H1 (cell line): ENCODE measurements at regions not wholly inside any gene's neighbourhood (a gene's known extent, or its start where the extent isn't known, plus 50 kb on each side); places are given as distances from the start of the nearest gene placed in this dataset.

ENCODE experiments used
- CTCF ChIA-PET: fragments of 300-600 bp; sonication (Branson Sonifier 250); formaldehyde crosslinking; loops from one replicate; lab custom pipeline; 2021; ENCODE audit not compliant: partially characterized antibody; lab: Charles Lee
- POLR2A ChIA-PET: fragments of 300-600 bp; sonication (Branson Sonifier 250); formaldehyde crosslinking; loops from one replicate; lab custom pipeline; 2021; ENCODE audit warnings: inconsistent platforms; ENCODE audit not compliant: partially characterized antibody; lab: Charles Lee
- DNase-seq, 2 experiments: peaks; one replicate each; pipeline versions ENCODE4 v3.0.0 to v3.0.0-alpha.2; 2010 to 2022; ENCODE audit warnings: low spot score in 2 of 2, low read depth in 1 of 2, mixed read lengths in 1 of 2
- FAIRE-seq: peaks from 2 replicates; lab custom pipeline; 2011; peaks lifted over from hg19 to GRCh38; lab: Jason Lieb, UNC
- H2AFZ ChIP-seq: 2 replicates; pipeline ENCODE4 v1.8.1; 2012; ENCODE audit warnings: low read length, inconsistent platforms
- H2AK5ac ChIP-seq: 2 replicates; pipeline ENCODE4 v1.6.1; 2013; ENCODE audit warnings: low read depth, low read length
- H2BK120ac ChIP-seq: replicated peaks from 2 replicates; pipeline ENCODE3; 2013; ENCODE audit warnings: low read depth, low read length, inconsistent platforms
- H2BK12ac ChIP-seq: 2 replicates; pipeline ENCODE4 v1.6.1; 2013; ENCODE audit warnings: low read depth, low read length
- H2BK15ac ChIP-seq: 2 replicates; pipeline ENCODE4 v1.6.1; 2013; ENCODE audit warnings: low read length
- H2BK20ac ChIP-seq: 2 replicates; pipeline ENCODE4 v1.6.1; 2013; ENCODE audit warnings: low read length
- H2BK5ac ChIP-seq: 2 replicates; pipeline ENCODE4 v1.6.1; 2013; ENCODE audit warnings: low read depth, low read length
- H3K14ac ChIP-seq: 2 replicates; pipeline ENCODE4 v1.6.1; 2013; ENCODE audit warnings: inconsistent platforms; ENCODE audit not compliant: insufficient read length
- H3K18ac ChIP-seq: 2 replicates; pipeline ENCODE4 v1.6.1; 2013; ENCODE audit warnings: low read length; ENCODE audit errors: extremely low read depth
- H3K23ac ChIP-seq: 2 replicates; pipeline ENCODE4 v1.6.1; 2013; ENCODE audit warnings: inconsistent platforms; ENCODE audit not compliant: insufficient read length
- H3K23me2 ChIP-seq: 2 replicates; pipeline ENCODE4 v1.6.1; 2013; ENCODE audit warnings: low read depth, low read length
- H3K27ac ChIP-seq: 2 replicates; pipeline ENCODE4 v1.6.1; 2011; ENCODE audit warnings: low read depth, low read length, inconsistent platforms
- H3K27me3 ChIP-seq, 4 experiments: replicated peaks in 1 of 4; 1 replicate in 1 of 4; 2 replicates in 3 of 4; pipeline versions ENCODE4 v1.6.1 to v1.8.1; 2011 to 2013; ENCODE audit warnings: low read length in 3 of 4, mild to moderate bottlenecking in 3 of 4, inconsistent platforms in 2 of 4, mixed read lengths in 2 of 4, moderate library complexity in 1 of 4; ENCODE audit not compliant: control insufficient read depth in 3 of 4, insufficient read depth in 3 of 4; ENCODE audit errors: extremely low read depth in 1 of 4
- H3K36me3 ChIP-seq, 4 experiments: 2 replicates each; pipeline versions ENCODE4 v1.6.1 to v1.8.1; 2011 to 2013; ENCODE audit warnings: mild to moderate bottlenecking in 4 of 4, low read length in 3 of 4, moderate library complexity in 2 of 4, control low read depth in 1 of 4, inconsistent platforms in 1 of 4; ENCODE audit not compliant: insufficient read depth in 4 of 4, control insufficient read depth in 2 of 4
- H3K4ac ChIP-seq: replicated peaks from 2 replicates; pipeline ENCODE3; 2013; ENCODE audit warnings: low read length, low read depth, mixed read lengths, inconsistent platforms; ENCODE audit not compliant: insufficient read length
- H3K4me1 ChIP-seq, 4 experiments: replicated peaks in 1 of 4; 1 replicate in 1 of 4; 2 replicates in 3 of 4; pipeline versions ENCODE4 v1.6.1 to v1.8.1; 2011 to 2013; ENCODE audit warnings: low read length in 3 of 4, inconsistent platforms in 2 of 4, mixed read lengths in 1 of 4; ENCODE audit not compliant: insufficient read depth in 4 of 4, control insufficient read depth in 3 of 4
- H3K4me2 ChIP-seq, 2 experiments: 2 replicates each; pipeline versions ENCODE4 v1.6.1 to v1.8.1; 2011 to 2013; ENCODE audit warnings: low read depth in 2 of 2, low read length in 2 of 2, control low read depth in 1 of 2, inconsistent platforms in 1 of 2, mild to moderate bottlenecking in 1 of 2; ENCODE audit not compliant: insufficient read depth in 1 of 2
- H3K4me3 ChIP-seq, 4 experiments: fragments of 200-600, 300-600 bp in 1 of 4; sonication (generic), shearing (Covaris generic), sonication (Bioruptor Twin) in 1 of 4; 2 replicates each; pipeline versions ENCODE4 v1.5.1 to v1.8.1; 2011 to 2016; ENCODE audit warnings: low read length in 4 of 4, low read depth in 3 of 4, control low read depth in 2 of 4, inconsistent platforms in 2 of 4, mild to moderate bottlenecking in 2 of 4, mixed read lengths in 1 of 4, moderate library complexity in 1 of 4; ENCODE audit not compliant: insufficient read depth in 2 of 4; ENCODE audit errors: extremely low read depth in 1 of 4
- H3K56ac ChIP-seq: replicated peaks from 2 replicates; pipeline ENCODE3; 2013; ENCODE audit warnings: low read depth, mild to moderate bottlenecking, mixed read lengths, low read length, inconsistent platforms; ENCODE audit not compliant: insufficient read length
- H3K79me1 ChIP-seq: 2 replicates; pipeline ENCODE4 v1.6.1; 2013; ENCODE audit warnings: low read depth, low read length, control low read depth
- H3K79me2 ChIP-seq, 2 experiments: 2 replicates each; pipeline versions ENCODE4 v1.6.1 to v1.8.1; 2012 to 2013; ENCODE audit warnings: low read length in 2 of 2, mild to moderate bottlenecking in 2 of 2, inconsistent platforms in 1 of 2; ENCODE audit not compliant: insufficient read depth in 2 of 2, control insufficient read depth in 1 of 2
- H3K9ac ChIP-seq, 4 experiments: replicated peaks in 1 of 4; 1 replicate in 1 of 4; 2 replicates in 3 of 4; pipeline versions ENCODE4 v1.6.1 to v1.8.1; 2011 to 2013; ENCODE audit warnings: low read depth in 3 of 4, low read length in 3 of 4, control low read depth in 2 of 4, mild to moderate bottlenecking in 2 of 4, moderate library complexity in 2 of 4, inconsistent platforms in 1 of 4; ENCODE audit errors: extremely low read depth in 1 of 4
- H3K9me3 ChIP-seq, 2 experiments: 2 replicates each; pipeline versions ENCODE4 v1.6.1 to v1.8.1; 2012 to 2013; ENCODE audit warnings: mild to moderate bottlenecking in 2 of 2, moderate library complexity in 2 of 2, control low read depth in 1 of 2, inconsistent platforms in 1 of 2, low read depth in 1 of 2, low read length in 1 of 2, mixed read lengths in 1 of 2; ENCODE audit not compliant: insufficient read depth in 2 of 2
- H4K20me1 ChIP-seq, 2 experiments: replicated peaks in 1 of 2; 2 replicates each; pipeline versions ENCODE3 to v1.8.1; 2011 to 2013; ENCODE audit warnings: inconsistent platforms in 2 of 2, low read length in 2 of 2, mild to moderate bottlenecking in 1 of 2; ENCODE audit not compliant: insufficient read depth in 2 of 2, control insufficient read depth in 1 of 2
- H4K5ac ChIP-seq: 2 replicates; pipeline ENCODE4 v1.6.1; 2013; ENCODE audit warnings: low read length, low read depth, mixed read lengths, inconsistent platforms; ENCODE audit not compliant: insufficient read length
- H4K8ac ChIP-seq: 2 replicates; pipeline ENCODE4 v1.8.0; 2013; ENCODE audit warnings: mild to moderate bottlenecking, moderate library complexity, low read length, inconsistent platforms; ENCODE audit not compliant: insufficient read depth; ENCODE audit errors: extremely low read depth
- H4K91ac ChIP-seq: replicated peaks from 2 replicates; pipeline ENCODE3; 2013; ENCODE audit warnings: low read length, mixed read lengths, inconsistent platforms; ENCODE audit not compliant: insufficient read length
- MAFK ChIP-seq: IDR thresholded peaks from 2 replicates; pipeline ENCODE4 v1.6.1; 2012; ENCODE audit warnings: low read depth, mild to moderate bottlenecking, improper control_type of control experiment, low read length
- whole genome bisulfite sequencing, 2 experiments: shearing (Covaris generic) in 1 of 2; methylation state at CpG; one replicate each; pipeline versions ENCODE4 v1.1.6 to v1.1.7; 2013 to 2015; ENCODE audit warnings: low lambda C conversion rate in 2 of 2, mixed read lengths in 2 of 2, inconsistent platforms in 1 of 2, low coverage in 1 of 2, missing lambda C conversion rate in 1 of 2; ENCODE audit not compliant: insufficient replicate concordance in 2 of 2, insufficient coverage in 1 of 2, insufficient read length in 1 of 2; ENCODE audit errors: extremely low coverage in 1 of 2, missing lambda C conversion rate in 1 of 2; 5-methylcytosine and 5-hydroxymethylcytosine counted together

DNA sequence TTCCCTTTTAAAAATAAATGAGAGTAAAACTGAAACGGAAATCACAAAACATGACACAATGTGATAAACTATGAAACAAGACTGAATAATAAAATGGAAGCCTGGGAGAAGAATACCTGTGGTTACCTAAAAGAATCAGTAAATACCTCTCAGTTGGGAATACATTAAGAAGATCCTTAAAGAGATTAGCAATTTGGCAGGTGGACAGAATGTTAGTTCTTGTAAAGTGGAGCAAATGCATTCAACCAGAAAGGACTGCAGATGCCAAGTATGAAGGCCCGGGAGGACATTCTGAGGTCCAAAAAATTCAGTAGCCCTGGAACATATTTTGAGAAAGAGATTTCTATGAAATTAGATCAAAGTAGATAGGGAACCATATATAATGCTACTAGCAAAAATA, 861.3 kb upstream of the SEL1L start:
- 93% methylated on average over 2 of the region's 2 CpGs; no CpG with 5 or more reads in 1 of the 2 experiments for WGBS, 2 experiments
- no peaks in the 10 kb centered on the region for H3K79me1 ChIP-seq
- H2AK5ac ChIP-seq: no peak overlapping the region

More for the DNA sequence above, 861.3 kb upstream of the SEL1L start:
- no peak overlapping the region for H3K14ac ChIP-seq
- no peak for TF ChIP-seq MAFK
- no peaks in the 10 kb centered on the region for H3K9me3 ChIP-seq
- no peaks in the 10 kb centered on the region for H4K20me1 ChIP-seq
- H3K27me3 ChIP-seq: no peaks in the 10 kb centered on the region
- H2AFZ ChIP-seq: no peak overlapping the region
- H2BK5ac ChIP-seq: no peak overlapping the region
- no peak for DNase-seq
- H2BK12ac ChIP-seq: no peak overlapping the region
- H2BK20ac ChIP-seq: no peak overlapping the region
- H3K23me2 ChIP-seq: no peaks in the 10 kb centered on the region
- H4K91ac ChIP-seq: no peak overlapping the region
- no peak overlapping the region for H3K18ac ChIP-seq
- no peaks in the 10 kb centered on the region for H3K79me2 ChIP-seq
- no peaks in the 10 kb centered on the region for H3K36me3 ChIP-seq
- no peak overlapping the region for H3K9ac ChIP-seq
- H2BK15ac ChIP-seq: no peak overlapping the region
- H3K4me2 ChIP-seq: no peak overlapping the region
- peaks cover 0 to 4% (median 2%) of the 10 kb centered on the region in 4 experiments; a peak in 1 of 7 replicates for H3K4me1 ChIP-seq
- no peak overlapping the region for H2BK120ac ChIP-seq
- FAIRE-seq: no peak
- no peak overlapping the region for H4K5ac ChIP-seq
- ChIA-PET CTCF (interaction anchor here (0.7 kb wide), 1 partner anchor 903 kb away, joined by 3 read pairs; no protein-coding TSS in a partner anchor), POLR2A (no interaction called here)
- H3K4me3 ChIP-seq: no peak overlapping the region
- no peak overlapping the region for H3K27ac ChIP-seq
- H3K4ac ChIP-seq: no peak overlapping the region
- H4K8ac ChIP-seq: no peak overlapping the region
- H3K56ac ChIP-seq: no peak overlapping the region
- no peak overlapping the region for H3K23ac ChIP-seq
